Pancreas (tissue), 10 donors: ENCODE measurements at regions not wholly inside any gene's neighbourhood (a gene's known extent, or its start where the extent isn't known, plus 50 kb on each side); places are given as distances from the start of the nearest gene placed in this dataset.
A peak's percentile ranks its signal among the peaks of the same experiment; 100 is the strongest.

ENCODE experiments used
- ATAC-seq, 4 donors: fragments of 200-7000 bp; cut with Tn5 transposase; one replicate each; pipeline versions ENCODE4 v1.8.0 to v1.9.1; 2020; ENCODE audit warnings: mild to moderate bottlenecking in 4 of 4, moderate library complexity in 4 of 4
- DNase-seq, 6 donors: peaks; one replicate each; pipeline ENCODE4 v3.0.0-alpha.2; 2020
- FAIRE-seq: peaks from 2 replicates; lab custom pipeline; 2012; peaks lifted over from hg19 to GRCh38; lab: Jason Lieb, UNC
- H3K27ac ChIP-seq, 4 donors: fragments of 200-600 bp; sonication (generic); 1 replicate in 3 of 4; 2 replicates in 1 of 4; pipeline versions ENCODE4 v1.5.0 to v1.8.0; 2020
- H3K27me3 ChIP-seq, 4 donors: fragments of 200-600 bp; one replicate each; pipeline ENCODE4 v1.8.0; 2021
- H3K36me3 ChIP-seq, 3 donors: fragments of 200-600 bp; sonication (generic) in 1 of 3; one replicate each; pipeline versions ENCODE4 v1.5.0 to v1.8.0; 2020 to 2021
- H3K4me1 ChIP-seq, 3 donors: fragments of 200-600 bp; one replicate each; pipeline ENCODE4 v1.8.0; 2021
- H3K4me3 ChIP-seq, 4 donors: fragments of 200-600 bp; sonication (generic) in 2 of 4; one replicate each; pipeline versions ENCODE4 v1.5.0 to v1.8.0; 2020 to 2021
- H3K9me3 ChIP-seq, 4 donors: fragments of 200-600 bp; one replicate each; pipeline ENCODE4 v1.8.0; 2021
- CTCF ChIP-seq, 4 donors: fragments of 200-600 bp; sonication (generic) in 3 of 4; IDR thresholded peaks; one replicate each; pipeline versions ENCODE4 v1.5.0 to v1.8.0; 2021; ENCODE audit warnings: antibody characterized with exemption in 4 of 4
- WGBS, 2 donors: extraction: QIAGEN DNeasy Blood & Tissue Kit; methylation state at CpG; one replicate each; pipeline ENCODE4 v1.1.7; 2013; 5-methylcytosine and 5-hydroxymethylcytosine counted together
- intact Hi-C, 3 donors: fragments of 100-400 bp; cut with DNase I; formaldehyde crosslinking; loops; one replicate each; pipeline versions ENCODE4 v1.11.1 to v1.14.2; 2022
- donor health status: healthy with polysubstance abuse.
- donor health status: DM: no; HTN: no; CAD: no; lungs with moderate emphysema.
- donor health status: DM: no; HTN: no; CAD: no.
- donor health status: control.
- donor health status: control.
- donor health status: Bipolar disorder and iron deficiency.
- donor health status: DM: yes; HTN: yes; CAD: no.
- donor health status: DM: no; HTN: no; CAD: no.
- donor health status: DM: no; HTN: no; CAD: no.
- donor health status: DM: yes; HTN: yes; CAD: no.

- Histone ChIP-seq H3K36me3 (no peaks in the 10 kb centered on the region), H3K4me1 (peaks cover 4 to 9% (median 4%) of the 10 kb centered on the region in 3 donors), H3K4me3 (no peak overlapping the region), H3K27ac (no peak overlapping the region), H3K27me3 (no peaks in the 10 kb centered on the region), H3K9me3 (no peaks in the 10 kb centered on the region)
- no peak for TF ChIP-seq CTCF (IDR thresholded peaks at IDR 0.05)
- FAIRE-seq: no peak
- no peak for DNase-seq
- ATAC-seq: no peak
- intact Hi-C loops: no loop called here
- 49 to 61% methylated on average over 2 of the region's 2 CpGs for WGBS, 2 donors
Measured at GRCh38 chr5:67960939-67961338, 254.6 kb upstream of the PIK3R1 start.

- DNase-seq: no peak
- intact Hi-C loops: no loop called here
- no peaks in the 10 kb centered on the region for H3K9me3 ChIP-seq
- no peak for TF ChIP-seq CTCF (IDR thresholded peaks at IDR 0.05)
- H3K27ac ChIP-seq: no peak overlapping the region
- H3K4me3 ChIP-seq: no peak overlapping the region
- 67 to 69% methylated on average over 5 to 6 of the region's 6 CpGs for WGBS, 2 donors
- peak in 1 of 4 donors; percentile 22 for ATAC-seq
- FAIRE-seq: no peak
- no peaks in the 10 kb centered on the region for H3K4me1 ChIP-seq
- H3K27me3 ChIP-seq: no peaks in the 10 kb centered on the region
- H3K36me3 ChIP-seq: no peaks in the 10 kb centered on the region
Measured at GRCh38 chr5:67957374-67957773, 258.2 kb upstream of the PIK3R1 start.

GRCh38 chr5:67954351-67954750, 261.2 kb upstream of the PIK3R1 start:
- no peak for DNase-seq
- H3K36me3 ChIP-seq: no peaks in the 10 kb centered on the region
- no peaks in the 10 kb centered on the region for H3K4me1 ChIP-seq
- 86 to 94% methylated on average over 2 of the region's 2 CpGs for WGBS, 2 donors
- no peak overlapping the region for H3K4me3 ChIP-seq
- no peaks in the 10 kb centered on the region for H3K27me3 ChIP-seq
- intact Hi-C loops: no loop called here
- H3K27ac ChIP-seq: no peak overlapping the region
- no peak for FAIRE-seq
- no peak for TF ChIP-seq CTCF (IDR thresholded peaks at IDR 0.05)
- no peak for ATAC-seq
- no peaks in the 10 kb centered on the region for H3K9me3 ChIP-seq

GRCh38 chr5:67942421-67942820, 273.1 kb upstream of the PIK3R1 start:
- no peak for DNase-seq
- Histone ChIP-seq H3K4me1 (no peaks in the 10 kb centered on the region), H3K36me3 (no peaks in the 10 kb centered on the region), H3K27me3 (no peaks in the 10 kb centered on the region), H3K27ac (no peak overlapping the region), H3K4me3 (no peak overlapping the region), H3K9me3 (no peaks in the 10 kb centered on the region)
- no peak for TF ChIP-seq CTCF (IDR thresholded peaks at IDR 0.05)
- FAIRE-seq: no peak
- WGBS, 2 donors: 65 to 82% methylated on average over 7 of the region's 7 CpGs
- ATAC-seq: no peak
- intact Hi-C loops: no loop called here

GRCh38 chr5:67941614-67942401, 273.7 kb upstream of the PIK3R1 start:
- H3K4me1 ChIP-seq: no peaks in the 10 kb centered on the region
- ATAC-seq (no peak), FAIRE-seq (peak; percentile 53), DNase-seq (no peak)
- H3K27me3 ChIP-seq: no peaks in the 10 kb centered on the region
- no peaks in the 10 kb centered on the region for H3K36me3 ChIP-seq
- no peak overlapping the region for H3K4me3 ChIP-seq
- intact Hi-C loops: no loop called here
- no peak for TF ChIP-seq CTCF (IDR thresholded peaks at IDR 0.05)
- H3K27ac ChIP-seq: no peak overlapping the region
- WGBS, 2 donors: 55% methylated on average over 5 of the region's 5 CpGs
- no peaks in the 10 kb centered on the region for H3K9me3 ChIP-seq
